Midbrain (tissue), 1 donor: ENCODE measurements at regions not wholly inside any gene's neighbourhood (a gene's known extent, or its start where the extent isn't known, plus 50 kb on each side); places are given as distances from the start of the nearest gene placed in this dataset.
"Not testable (repeated sequence)": the region's sequence is repeated elsewhere in the genome, so short reads cannot be mapped to it uniquely, and the experiment has no call there.

Experiments used
- DNase-seq: peaks from one replicate; lab custom pipeline; 2025; lab: John Stamatoyannopoulos, UW

- not testable (repeated sequence) for DNase-seq
Observed at GRCh38 chr5:21336478-21336877, 1348.5 kb upstream of the CDH18 start.

DNA sequence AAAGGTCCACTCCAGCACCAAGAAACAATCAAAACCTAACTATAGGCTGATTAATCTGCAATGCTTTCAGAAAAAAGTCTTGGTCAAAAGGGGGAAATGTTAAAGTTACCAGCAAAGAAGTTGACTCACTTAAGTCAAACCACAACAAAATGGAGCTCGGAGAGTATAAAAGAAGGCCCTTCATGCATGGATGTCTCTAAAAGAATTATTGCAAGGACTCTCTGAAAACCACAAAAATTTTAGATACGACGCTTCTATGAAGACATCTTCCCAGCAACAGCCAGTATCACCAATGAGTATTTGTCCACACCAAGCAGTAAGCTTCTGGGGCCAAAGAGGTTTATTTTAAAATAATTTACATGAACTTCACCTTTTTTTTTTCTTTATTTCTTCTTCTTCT lies 1327.4 kb upstream of the CDH18 start:
- not testable (repeated sequence) for DNase-seq

DNA sequence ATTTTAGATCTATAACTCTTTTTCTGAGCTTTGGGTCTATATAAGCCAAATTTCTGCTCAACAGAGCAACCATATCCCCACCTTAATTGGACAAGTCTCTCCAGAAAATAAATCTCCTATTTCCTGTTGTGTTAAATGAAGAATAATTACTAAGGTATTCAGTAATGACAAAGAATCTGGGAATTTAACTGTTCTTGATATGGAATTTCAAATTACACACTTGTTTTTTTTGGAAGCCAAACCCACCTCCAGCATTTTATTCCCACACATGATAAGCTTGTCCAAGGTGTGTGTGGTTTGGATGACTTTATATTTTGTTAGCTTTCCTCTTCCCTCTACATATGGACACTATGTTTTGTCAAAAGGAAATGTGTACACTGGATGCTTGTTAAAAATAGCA lies 1313.2 kb upstream of the CDH18 start:
- DNase-seq = not testable (repeated sequence)

DNA sequence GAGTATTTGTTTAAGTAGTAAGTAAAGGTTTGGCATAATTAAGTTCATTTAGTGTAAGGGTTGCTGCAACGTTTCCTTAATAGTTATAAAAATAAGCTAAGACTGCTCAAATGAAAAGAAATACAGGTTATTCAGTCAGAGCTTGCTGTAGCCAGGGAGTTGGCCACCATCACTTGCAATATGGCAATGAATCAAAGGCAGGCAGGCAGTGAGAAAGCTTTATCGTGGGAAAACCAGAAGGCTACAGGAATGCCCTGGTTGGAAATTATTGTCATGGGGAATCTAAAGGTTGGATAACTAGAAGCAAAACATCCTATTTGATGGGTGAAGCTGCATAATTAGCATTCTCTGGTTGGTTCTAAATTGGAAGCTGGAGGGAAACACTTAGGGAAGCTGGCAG lies 1286.4 kb upstream of the CDH18 start:
- DNase-seq = not testable (repeated sequence)

DNA sequence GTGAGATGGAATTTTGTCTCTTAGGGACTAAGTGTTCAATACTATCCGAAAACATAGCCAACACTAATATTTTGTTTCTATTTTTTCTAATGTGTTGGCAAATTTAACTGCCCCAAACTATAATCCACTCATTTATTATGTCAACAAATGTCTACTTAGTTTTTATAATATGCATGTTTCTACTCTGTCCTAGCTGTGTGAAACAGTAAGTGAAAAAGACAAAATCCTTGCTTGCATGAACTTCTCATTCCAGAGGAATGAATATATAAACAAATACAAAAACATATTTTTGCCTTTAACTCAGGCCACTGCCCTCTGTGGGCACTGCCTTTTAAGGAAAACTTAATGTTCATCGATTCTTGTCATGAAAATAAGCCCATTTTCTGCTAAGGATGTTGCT lies 1275.4 kb upstream of the CDH18 start:
- no peak for DNase-seq

DNA sequence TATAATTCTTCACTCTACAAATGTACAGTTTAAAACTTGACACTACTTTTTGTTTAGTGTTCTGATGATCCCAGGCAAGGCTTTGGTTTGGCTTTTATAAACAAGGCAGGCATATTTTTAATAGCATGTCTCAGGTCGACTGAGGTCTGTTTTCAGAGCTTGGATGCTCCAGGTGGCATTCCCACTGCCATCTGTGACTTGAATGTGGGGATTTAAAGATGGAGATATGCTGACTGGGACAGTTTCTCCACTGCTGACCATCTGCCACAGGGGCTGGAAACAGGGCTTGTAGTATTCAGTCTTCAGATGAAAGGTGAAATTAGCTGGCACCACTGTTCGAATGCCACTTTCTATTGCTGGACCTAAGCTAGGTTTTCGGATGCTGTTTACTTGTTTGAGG lies 1266.2 kb upstream of the CDH18 start:
- no peak for DNase-seq

DNA sequence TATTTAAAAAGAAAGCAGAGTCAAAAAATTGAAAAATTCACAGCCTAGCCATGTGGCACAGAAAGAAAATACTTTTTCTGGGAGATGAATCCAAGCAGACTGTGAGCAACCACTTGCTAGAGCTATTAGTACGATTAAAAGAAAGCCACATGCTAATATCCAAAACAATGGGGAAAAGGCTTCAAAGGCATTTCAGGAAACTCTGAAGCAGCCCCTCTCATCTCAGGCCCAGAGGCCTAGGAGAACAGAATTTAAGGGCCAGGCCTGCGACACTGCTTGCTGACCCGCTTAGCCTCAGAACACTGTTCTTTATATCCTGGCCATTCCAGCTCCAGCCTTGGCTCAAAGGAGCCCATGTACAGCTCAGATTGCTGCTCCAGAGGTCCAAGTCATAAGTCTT lies 1257.0 kb upstream of the CDH18 start:
- no peak for DNase-seq

DNA sequence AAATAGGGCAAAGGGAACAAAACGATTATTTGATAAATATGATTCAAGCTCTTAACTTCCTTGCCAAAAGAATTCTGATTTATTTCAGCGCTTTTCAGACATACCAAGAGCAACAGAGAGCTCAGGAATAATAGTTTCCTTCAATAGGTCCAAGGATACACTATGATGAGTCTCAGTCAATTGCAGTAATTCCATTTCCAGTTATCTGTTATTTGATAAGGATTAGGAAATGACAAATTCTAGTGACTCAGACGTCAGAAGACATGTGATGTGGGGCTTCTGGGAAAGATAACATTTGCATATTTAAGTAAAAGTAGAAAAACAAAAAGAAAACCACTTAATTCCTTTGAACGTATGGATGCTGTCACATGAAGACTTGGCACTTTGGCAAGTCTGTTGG lies 1250.8 kb upstream of the CDH18 start:
- DNase-seq = no peak

- no peak for DNase-seq
Observed at GRCh38 chr5:21237461-21237860, 1249.5 kb upstream of the CDH18 start.

DNA sequence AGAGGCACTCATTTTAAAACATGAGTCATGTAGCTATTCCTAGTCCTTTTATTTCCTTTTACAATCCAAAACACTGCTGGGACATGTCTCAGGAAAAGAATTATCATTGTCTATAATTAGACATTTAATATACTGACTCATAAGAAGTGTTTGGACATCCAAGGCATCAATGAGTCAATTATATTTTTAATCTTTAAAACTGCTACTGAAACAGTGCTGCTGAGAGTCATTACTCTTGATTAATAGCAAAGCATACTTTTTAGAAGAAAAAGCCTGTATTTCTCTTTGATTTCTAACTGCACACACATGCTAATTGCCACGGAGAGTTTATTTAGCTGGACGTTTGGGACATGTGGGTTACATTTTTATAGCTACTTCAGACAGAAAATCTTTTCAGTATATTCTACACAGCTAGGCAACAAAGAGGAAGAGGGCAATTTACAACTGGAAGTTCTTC lies 1249.0 kb upstream of the CDH18 start:
- DNase-seq = no peak

GRCh38 chr5:21236104-21236503 lies 1248.1 kb upstream of the CDH18 start:
- DNase-seq = no peak

DNA sequence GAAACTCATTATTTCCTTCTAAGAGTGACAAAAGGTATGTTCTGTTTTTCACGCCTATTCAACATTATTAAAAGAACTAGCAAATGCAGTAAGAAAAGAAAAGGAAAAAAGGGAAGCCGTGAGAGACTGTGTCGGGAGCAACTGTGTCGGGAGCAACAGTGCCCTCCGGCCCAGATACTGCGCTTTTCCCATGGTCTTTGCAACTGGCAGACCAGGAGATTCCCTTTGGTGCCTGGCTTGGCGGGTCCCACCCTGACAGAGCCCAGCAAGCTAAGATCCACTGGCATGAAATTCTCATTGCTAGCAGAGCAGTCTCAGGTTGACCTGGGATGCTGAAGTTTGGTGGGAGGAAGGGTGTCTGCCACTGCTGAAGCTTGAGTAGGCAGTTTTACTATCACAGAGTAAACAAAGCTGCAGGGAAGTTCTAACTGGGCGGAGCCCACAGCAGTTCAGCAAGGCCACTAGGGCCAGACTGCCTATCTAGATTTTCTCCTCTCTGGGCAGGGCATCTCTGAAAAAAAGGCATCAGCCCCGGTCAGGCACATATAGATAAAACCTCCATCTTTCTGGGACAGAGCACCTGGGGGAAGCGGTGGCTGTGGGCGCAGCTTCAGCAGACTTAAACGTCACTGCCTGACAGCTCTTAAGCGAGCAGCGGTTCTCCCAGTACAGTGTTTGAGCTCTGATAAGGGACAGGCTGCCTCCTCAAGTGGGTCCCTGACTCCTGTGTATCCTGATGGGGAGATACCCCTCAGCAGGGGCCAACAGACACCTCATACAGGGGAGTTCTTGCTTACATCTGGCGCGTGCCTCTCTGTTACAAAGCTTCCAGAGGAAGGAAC lies 1237.4 kb upstream of the CDH18 start:
- DNase-seq = no peak

DNA sequence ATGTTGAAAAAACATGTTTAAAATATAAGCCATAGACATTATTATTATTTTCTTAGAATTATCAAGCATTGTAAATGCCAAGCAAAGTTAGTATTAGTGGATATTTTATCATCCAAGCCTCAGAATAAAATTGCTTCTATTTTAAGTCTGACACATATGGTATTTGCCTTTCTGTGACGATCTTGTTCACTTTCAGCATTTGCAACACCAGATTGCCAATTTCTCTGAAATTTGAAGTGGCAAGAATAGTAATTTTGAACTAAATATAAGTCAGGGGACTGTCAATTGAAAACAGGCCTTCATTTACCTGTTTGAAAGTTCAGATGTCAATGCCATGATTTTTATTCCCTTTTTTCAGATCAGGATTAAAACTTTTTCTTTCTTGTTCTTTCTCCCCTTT lies 1233.6 kb upstream of the CDH18 start:
- DNase-seq = no peak

- DNase-seq = no peak
Observed at GRCh38 chr5:21219966-21220365, 1232.0 kb upstream of the CDH18 start.

GRCh38 chr5:21219251-21219650 lies 1231.3 kb upstream of the CDH18 start:
- DNase-seq = no peak

DNA sequence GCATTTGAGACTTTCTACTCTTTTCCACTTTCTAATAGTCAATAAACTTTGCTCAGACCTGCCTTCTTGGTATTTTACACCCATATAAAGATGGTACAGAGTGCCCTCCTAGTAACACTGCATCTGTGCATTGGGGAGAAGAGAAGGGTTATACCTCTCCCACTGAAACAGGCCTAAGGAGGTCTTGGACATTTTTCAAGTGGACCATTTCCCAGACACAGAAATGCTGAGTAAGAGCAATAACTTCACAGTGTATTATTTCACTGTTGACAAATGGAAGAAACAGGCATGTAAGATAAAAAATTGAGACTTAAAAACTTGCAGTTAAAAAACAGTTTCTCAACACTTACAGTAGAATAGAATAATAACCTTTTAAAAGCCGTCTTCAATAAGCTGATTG lies 1224.0 kb upstream of the CDH18 start:
- DNase-seq = no peak

- DNase-seq = no peak
Observed at GRCh38 chr5:21209409-21209808, 1221.4 kb upstream of the CDH18 start.

- no peak for DNase-seq
Observed at GRCh38 chr5:21199087-21199486, 1211.1 kb upstream of the CDH18 start.

GRCh38 chr5:21195145-21195544 lies 1207.1 kb upstream of the CDH18 start:
- no peak for DNase-seq

GRCh38 chr5:21185536-21185935 lies 1197.5 kb upstream of the CDH18 start:
- no peak for DNase-seq

- no peak for DNase-seq
Observed at GRCh38 chr5:21184581-21184980, 1196.6 kb upstream of the CDH18 start.

DNA sequence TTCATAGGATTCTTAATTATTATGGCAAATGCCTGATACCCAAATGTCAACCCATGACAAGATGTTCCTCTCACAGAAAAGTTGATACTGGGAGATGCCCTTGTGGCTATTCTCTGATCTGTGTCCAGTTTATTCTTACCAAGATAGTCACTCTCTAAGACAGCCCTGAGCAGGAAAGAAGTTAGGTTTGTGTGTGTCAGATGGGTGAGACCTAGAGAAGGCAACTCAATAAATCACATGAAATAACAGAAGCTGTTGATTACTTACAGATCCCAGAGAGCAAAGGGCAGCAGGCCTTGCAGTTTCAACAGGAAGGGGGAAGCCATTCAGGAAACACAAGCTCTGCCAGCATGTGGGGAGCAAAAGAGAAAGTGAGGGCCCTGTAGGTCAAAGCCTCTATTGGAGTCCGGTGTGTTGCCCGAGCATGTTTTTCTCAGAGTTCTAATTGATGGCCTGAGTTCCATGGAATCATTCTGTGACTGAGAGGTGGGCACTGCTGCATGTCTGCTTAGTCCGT lies 1193.7 kb upstream of the CDH18 start:
- no peak for DNase-seq

DNA sequence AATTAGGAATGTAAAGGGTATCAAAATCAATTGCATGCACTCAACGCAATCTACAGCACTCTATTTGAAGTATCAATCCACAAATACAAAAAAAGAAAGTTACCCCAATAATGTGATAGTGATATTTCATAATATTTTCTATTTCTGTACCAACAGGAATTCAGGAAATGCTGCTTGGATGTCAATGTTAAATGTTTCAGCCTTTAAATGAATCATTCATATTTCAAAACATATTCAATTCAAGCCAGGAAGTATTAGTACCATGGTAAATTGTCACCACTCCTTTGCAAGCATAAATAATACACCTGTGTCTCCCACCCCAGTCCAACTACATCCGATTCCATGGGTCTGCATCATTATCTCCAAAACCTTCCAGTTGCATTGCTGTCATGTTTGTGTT lies 1185.5 kb upstream of the CDH18 start:
- no peak for DNase-seq

GRCh38 chr5:21173036-21173435 lies 1185.0 kb upstream of the CDH18 start:
- no peak for DNase-seq
